ENCODE measurements at regions not wholly inside any gene's neighbourhood (a gene's known extent, or its start where the extent isn't known, plus 50 kb on each side); places are given as distances from the start of the nearest gene placed in this dataset.

DNA sequence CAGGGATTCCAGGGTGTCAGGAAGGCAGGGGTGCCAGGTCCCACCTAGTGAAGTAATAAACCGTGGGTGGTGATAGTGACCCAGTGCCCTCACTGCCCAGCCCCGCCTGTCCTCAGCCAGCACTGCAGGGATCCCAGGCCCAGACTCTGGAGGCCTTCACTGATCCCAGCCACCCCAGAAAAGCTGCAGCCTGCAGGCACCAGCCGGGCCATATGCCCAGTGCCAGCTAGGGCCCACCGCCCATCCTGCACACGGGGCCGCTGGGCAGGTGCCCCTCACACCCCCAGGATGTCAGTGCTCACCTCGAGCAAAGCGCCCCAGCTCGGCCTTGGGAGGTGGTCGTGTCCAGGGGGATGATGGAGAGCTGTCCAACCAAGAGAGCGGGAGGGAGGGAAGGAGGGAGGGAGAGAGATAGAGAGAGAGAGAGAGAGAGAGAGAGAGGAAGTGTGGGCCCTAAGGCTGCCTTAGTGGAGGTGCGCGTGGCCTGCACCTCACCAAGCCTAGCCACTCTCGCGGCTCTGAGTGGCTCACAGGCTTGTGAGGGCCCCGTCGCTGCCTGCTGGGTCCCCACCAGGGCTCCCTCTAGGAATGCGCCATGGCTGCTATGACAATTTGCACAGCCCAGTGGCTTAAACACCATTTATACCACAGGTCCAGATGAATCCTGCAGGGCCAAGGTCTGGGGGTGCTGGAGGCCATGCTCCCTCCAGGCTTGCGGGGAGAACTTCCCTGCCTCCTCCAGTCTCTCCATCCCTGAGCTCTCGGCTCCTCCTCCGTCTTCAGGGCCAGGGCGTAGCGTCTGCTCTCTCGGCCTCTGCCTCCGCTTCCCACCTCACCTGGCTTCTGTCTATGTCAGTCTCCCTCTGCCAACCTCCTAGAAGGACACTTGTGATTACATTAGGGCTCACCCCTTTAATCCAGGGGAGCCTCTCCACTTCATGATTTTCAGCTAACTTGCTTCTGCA is 401.0 kb downstream of the TMEM121 start:
- TF ChIP-seq POLR2AphosphoS5 (IDR thresholded peaks at IDR 0.05; ENCODE audit: low read depth, low read length) (no peak), YY1 (IDR thresholded peaks at IDR 0.05; ENCODE audit: low read depth, low read length) (no peak), SIRT6 (IDR thresholded peaks at IDR 0.05; ENCODE audit: low read length) (no peak)

Data from H1 (cell line).